Naive thymus-derived CD8-positive, alpha-beta T cell (primary cell): ENCODE measurements at regions not wholly inside any gene's neighbourhood (a gene's known extent, or its start where the extent isn't known, plus 50 kb on each side); places are given as distances from the start of the nearest gene placed in this dataset.

Experiments
- ATAC-seq, 2 donors: fragments of 150-1000 bp; cut with Tn5 transposase in 1 of 2; sonication (Bioruptor Pico), chemical (Tn5 transposase) in 1 of 2; 1 replicate in 1 of 2; 2 replicates in 1 of 2; pipeline ENCODE4 v1.10.0; 2021; ENCODE audit warnings: mild to moderate bottlenecking in 2 of 2, moderate library complexity in 2 of 2
- POLR2A ChIA-PET: fragments of 350-600 bp; sonication (Branson Sonifier 250); formaldehyde crosslinking; loops from one replicate; lab custom pipeline; 2021; ENCODE audit warnings: antibody characterized with exemption; lab: Charles Lee
- DNase-seq, 10 donors: peaks; one replicate each; pipeline versions ENCODE4 v3.0.0 to v3.0.0-alpha.2; 2020 to 2022
- H3K27ac Mint-ChIP-seq, 10 donors: one replicate each; pipeline ENCODE4 v1.8.0; 2020 to 2022; ENCODE audit warnings: mild to moderate bottlenecking in 10 of 10, mixed read lengths in 10 of 10, moderate library complexity in 4 of 10, inconsistent platforms in 1 of 10
- H3K27me3 Mint-ChIP-seq, 5 donors: one replicate each; pipeline ENCODE4 v1.8.0; 2021 to 2022; ENCODE audit warnings: mixed read lengths in 5 of 5
- H3K36me3 Mint-ChIP-seq, 3 donors: one replicate each; pipeline ENCODE4 v1.8.0; 2020 to 2022; ENCODE audit warnings: mixed read lengths in 3 of 3, mild to moderate bottlenecking in 2 of 3, inconsistent platforms in 1 of 3
- H3K4me1 Mint-ChIP-seq, 4 donors: one replicate each; pipeline ENCODE4 v1.8.0; 2021 to 2022; ENCODE audit warnings: mixed read lengths in 4 of 4
- H3K4me3 Mint-ChIP-seq, 10 donors: one replicate each; pipeline ENCODE4 v1.8.0; 2020 to 2022; ENCODE audit warnings: mild to moderate bottlenecking in 10 of 10, mixed read lengths in 10 of 10, moderate library complexity in 6 of 10, inconsistent platforms in 1 of 10
- H3K9me3 Mint-ChIP-seq, 9 donors: one replicate each; pipeline ENCODE4 v1.8.0; 2020 to 2022; ENCODE audit warnings: mixed read lengths in 9 of 9, mild to moderate bottlenecking in 3 of 9, inconsistent platforms in 1 of 9, moderate library complexity in 1 of 9

DNA sequence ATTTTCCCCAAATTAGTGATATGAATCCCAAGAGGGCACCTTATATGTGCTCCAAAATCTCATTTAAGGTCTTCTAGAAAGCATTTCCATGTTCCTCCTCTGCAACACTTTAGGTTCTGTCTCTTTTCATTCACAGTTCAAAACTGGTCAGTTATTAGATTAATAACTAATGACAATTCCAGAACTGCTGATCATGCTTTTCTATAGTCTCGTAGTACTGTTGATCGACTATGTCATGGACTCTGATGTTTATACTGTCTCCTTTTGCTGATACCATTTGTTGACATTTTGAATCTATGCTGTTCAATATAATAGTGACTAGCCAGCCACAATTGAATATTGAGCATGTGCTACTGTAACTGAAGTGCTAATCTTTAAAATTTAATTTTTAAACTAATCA, 728.3 kb downstream of the LRFN5 start:
- Mint-ChIP-seq H3K4me3 (no peak overlapping the region), H3K27ac (no peak overlapping the region), H3K36me3 (no peaks in the 10 kb centered on the region), H3K27me3 (no peaks in the 10 kb centered on the region), H3K4me1 (peaks cover 0 to 5% (median 0%) of the 10 kb centered on the region in 4 donors), H3K9me3 (peaks cover 0 to 7% (median 0%) of the 10 kb centered on the region in 9 donors)
- ATAC-seq: no peak
- DNase-seq: no peak
- POLR2A ChIA-PET: no interaction called here

DNA sequence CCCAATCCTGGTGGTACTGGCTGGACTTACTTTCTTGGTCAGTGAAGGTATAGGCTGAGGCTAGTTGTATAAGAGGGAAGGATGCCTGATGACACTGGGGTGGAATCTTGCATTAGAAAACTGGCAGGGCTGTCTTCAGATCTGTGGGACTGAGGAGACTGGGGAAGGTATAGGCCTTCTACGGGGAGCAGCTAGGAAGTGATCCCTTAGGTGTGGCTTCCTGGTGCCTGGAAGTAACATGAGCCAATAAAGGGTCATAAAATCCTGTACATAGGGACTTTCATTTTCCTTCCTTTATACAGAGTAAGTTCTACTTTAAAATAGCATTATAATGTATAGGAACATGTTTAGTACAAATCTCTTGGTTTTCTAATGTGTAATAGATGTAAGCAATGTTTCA, 716.8 kb downstream of the LRFN5 start:
- peaks cover 0 to 34% (median 8%) of the 10 kb centered on the region in 9 donors for H3K9me3 Mint-ChIP-seq
- DNase-seq (no peak), ATAC-seq (no peak)
- no peak overlapping the region for H3K27ac Mint-ChIP-seq
- POLR2A ChIA-PET: no interaction called here
- no peaks in the 10 kb centered on the region for H3K27me3 Mint-ChIP-seq
- H3K4me1 Mint-ChIP-seq: peaks cover 0 to 12% (median under 1%) of the 10 kb centered on the region in 4 donors
- no peaks in the 10 kb centered on the region for H3K36me3 Mint-ChIP-seq
- H3K4me3 Mint-ChIP-seq: no peak overlapping the region

DNA sequence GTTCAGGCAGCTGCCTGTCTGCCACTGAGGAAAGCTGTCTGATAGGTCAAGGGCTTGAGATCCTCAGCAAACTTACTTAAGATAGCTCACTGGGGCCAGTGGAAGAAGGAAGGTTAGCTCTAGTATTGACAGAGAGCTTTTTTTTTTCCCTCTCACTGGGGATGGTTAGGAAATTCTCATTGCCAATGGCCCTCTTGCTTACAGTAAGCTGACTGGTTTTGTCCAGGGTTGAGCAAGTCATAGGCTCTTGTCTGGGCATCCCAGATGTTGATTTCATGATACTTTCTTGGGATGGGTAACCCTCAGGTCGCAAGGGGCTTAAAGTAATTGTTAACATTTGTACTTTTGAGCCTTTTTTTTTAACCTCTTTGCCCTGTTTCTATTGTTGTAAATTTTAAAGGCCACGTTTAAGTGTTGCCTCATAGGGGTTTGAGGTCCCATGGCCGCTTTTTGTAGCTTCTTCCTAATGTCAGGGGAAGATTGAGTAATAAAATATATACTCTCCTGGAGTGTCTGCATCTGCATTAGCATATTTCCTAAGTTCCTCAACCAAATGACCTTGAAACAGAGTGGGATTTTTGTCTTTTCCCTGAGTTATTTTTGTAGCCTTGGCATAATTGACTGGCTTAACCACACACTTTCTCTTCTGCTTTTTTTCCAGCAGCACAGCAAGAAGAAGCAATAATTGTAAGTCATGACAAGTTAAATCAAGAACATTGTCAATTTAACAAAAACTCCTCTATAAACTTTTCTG, 716.0 kb downstream of the LRFN5 start:
- POLR2A ChIA-PET: no interaction called here
- peaks cover 0 to 12% (median under 1%) of the 10 kb centered on the region in 4 donors for H3K4me1 Mint-ChIP-seq
- ATAC-seq: no peak
- peaks cover 0 to 34% (median 8%) of the 10 kb centered on the region in 9 donors for H3K9me3 Mint-ChIP-seq
- no peaks in the 10 kb centered on the region for H3K36me3 Mint-ChIP-seq
- no peak overlapping the region for H3K27ac Mint-ChIP-seq
- no peak overlapping the region for H3K4me3 Mint-ChIP-seq
- H3K27me3 Mint-ChIP-seq: no peaks in the 10 kb centered on the region
- DNase-seq: no peak

DNA sequence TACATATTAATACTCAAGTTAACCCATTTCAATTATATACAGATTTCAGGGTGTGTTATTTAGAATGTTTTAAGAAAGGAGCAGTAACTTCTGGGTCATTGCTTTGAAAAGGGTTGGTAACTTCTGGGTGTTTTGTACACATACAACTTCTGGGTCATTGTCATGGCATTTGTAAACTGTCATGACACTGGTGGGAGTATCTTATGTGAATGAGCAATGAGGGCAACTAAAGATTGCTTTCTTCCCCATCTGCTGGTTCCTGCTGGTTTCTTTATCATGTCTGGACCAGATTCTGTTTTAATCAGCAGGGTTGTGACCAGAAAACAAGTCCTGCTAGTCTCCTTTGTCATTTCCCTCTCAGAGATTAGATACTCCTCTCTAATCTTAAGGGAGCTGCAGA, 713.3 kb downstream of the LRFN5 start:
- DNase-seq (no peak), ATAC-seq (no peak)
- Mint-ChIP-seq H3K4me1 (peaks cover 0 to 12% (median 0%) of the 10 kb centered on the region in 4 donors), H3K36me3 (no peaks in the 10 kb centered on the region), H3K27ac (no peak overlapping the region), H3K4me3 (no peak overlapping the region), H3K9me3 (peaks cover 0 to 22% (median 5%) of the 10 kb centered on the region in 9 donors), H3K27me3 (no peaks in the 10 kb centered on the region)
- POLR2A ChIA-PET: no interaction called here

DNA sequence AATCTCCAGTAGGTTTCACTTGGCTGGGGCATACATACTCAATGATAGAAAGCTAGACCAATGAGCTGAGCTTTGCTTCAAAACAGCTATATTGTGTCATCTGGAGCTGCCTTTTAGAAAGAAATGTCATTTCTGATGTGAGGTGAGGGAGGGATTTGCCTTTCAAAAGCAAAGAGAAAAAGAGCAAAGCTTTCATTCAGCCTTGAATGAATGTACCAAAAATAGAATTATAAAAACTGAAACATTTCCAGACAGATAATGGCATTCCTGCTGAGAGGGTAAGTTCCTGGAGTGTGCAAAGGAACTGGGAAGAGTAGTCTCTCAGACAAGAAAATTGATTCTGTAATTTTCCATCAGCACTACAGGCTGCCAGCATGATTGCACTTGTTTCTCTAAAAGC, 710.0 kb downstream of the LRFN5 start:
- H3K4me1 Mint-ChIP-seq: no peaks in the 10 kb centered on the region
- H3K27ac Mint-ChIP-seq: no peak overlapping the region
- no peak overlapping the region for H3K4me3 Mint-ChIP-seq
- no peaks in the 10 kb centered on the region for H3K36me3 Mint-ChIP-seq
- H3K27me3 Mint-ChIP-seq: no peaks in the 10 kb centered on the region
- H3K9me3 Mint-ChIP-seq: peaks cover 0 to 21% (median 7%) of the 10 kb centered on the region in 9 donors
- ATAC-seq (no peak), DNase-seq (no peak)
- POLR2A ChIA-PET: no interaction called here

DNA sequence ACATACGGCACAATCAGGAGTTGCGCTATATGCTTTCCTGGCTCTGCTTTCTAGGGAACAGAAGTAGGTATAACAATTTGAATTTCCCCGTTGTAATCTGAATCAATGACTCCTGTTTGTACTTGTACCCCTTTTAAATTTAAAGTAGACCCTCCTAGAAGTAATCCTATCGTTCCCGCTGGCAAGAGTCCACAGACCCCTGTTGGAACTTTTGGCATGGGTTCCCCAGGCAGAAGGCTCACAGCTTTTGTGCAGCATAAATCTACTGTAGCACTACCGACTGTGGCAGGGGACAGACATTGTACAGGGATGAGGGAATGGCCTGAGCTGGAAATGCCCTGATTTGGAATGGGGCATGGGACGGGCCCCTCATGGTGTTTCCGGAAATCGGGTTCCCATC, 705.2 kb downstream of the LRFN5 start:
- Mint-ChIP-seq H3K9me3 (peaks cover 5 to 61% (median 28%) of the 10 kb centered on the region in 9 donors), H3K27me3 (no peaks in the 10 kb centered on the region), H3K27ac (no peak overlapping the region), H3K36me3 (peaks cover 0 to 11% (median 0%) of the 10 kb centered on the region in 3 donors), H3K4me1 (no peaks in the 10 kb centered on the region), H3K4me3 (no peak overlapping the region)
- ATAC-seq: no peak
- no peak for DNase-seq
- POLR2A ChIA-PET: no interaction called here

DNA sequence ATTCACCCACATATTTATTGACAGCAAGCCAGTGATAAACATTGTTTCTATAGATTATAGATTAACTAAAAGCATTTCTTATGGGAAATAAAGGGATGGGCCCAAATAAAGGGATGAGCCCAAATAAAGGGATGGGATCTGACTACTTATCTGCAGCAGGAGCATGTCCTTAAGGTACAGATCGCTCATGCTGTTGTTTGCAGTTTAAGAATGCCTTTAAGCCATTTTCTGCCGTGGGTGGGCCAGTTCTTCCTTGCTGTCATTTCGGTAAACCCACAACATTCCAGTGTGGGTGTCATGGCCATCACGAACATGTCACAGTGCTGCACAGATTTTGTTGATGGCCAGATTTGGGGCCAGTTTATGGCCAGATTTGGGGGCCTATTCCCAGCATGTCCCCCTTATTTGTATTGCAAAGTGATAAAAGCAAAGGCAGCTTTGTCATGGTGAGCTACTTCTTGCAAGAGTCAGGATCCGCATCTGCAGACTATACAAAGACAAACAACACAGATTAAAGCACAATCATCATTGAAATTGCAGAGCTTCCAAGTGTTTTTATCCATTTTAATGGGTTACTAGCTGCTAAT, 700.7 kb downstream of the LRFN5 start:
- peaks cover 0 to 13% (median 0%) of the 10 kb centered on the region in 3 donors for H3K36me3 Mint-ChIP-seq
- POLR2A ChIA-PET: no interaction called here
- H3K4me3 Mint-ChIP-seq: no peak overlapping the region
- ATAC-seq: no peak
- peaks cover 11 to 67% (median 32%) of the 10 kb centered on the region in 9 donors for H3K9me3 Mint-ChIP-seq
- H3K27me3 Mint-ChIP-seq: no peaks in the 10 kb centered on the region
- no peak overlapping the region for H3K27ac Mint-ChIP-seq
- H3K4me1 Mint-ChIP-seq: no peaks in the 10 kb centered on the region
- no peak for DNase-seq

DNA sequence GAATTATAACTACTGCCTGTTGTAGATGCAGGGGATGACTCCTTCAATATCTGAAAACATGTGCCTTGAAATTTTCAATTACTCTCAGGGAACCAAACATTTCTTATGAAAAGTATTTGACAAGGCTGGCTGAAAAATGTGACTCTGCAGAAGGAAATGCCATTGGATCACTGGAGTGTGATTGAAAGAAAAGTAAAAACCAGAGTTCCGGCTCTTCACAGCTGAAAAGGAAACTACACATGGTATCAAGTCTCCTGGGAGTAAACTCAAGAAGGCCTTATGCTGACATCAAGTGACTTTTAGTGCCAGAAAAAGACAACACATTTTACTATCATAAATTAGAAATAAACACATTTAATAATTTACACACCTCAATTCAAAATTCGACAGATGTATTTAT, 693.0 kb downstream of the LRFN5 start:
- H3K27ac Mint-ChIP-seq: no peak overlapping the region

DNA sequence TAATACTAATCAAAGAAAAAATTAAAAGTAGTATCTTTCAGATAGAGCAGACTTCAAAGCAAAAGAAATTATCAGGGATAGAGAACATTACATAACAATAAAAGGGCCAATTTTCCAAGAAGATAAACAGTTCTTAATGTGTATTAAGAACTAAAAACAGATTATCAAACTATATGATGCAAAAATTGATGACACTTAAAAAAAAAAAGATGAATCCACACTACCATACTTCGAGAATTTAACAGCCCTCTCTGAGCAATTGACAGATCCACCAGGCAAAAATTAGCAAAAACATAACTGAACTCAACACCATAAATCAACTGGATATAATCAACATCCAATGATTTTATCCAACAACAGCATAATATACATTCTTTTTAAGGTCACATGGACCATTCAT, 686.5 kb downstream of the LRFN5 start:
- Mint-ChIP-seq H3K9me3 (peaks cover 4 to 28% (median 13%) of the 10 kb centered on the region in 9 donors), H3K36me3 (peaks cover 0 to 9% (median 1%) of the 10 kb centered on the region in 3 donors), H3K27ac (no peak overlapping the region), H3K27me3 (no peaks in the 10 kb centered on the region), H3K4me3 (no peak overlapping the region), H3K4me1 (no peaks in the 10 kb centered on the region)
- POLR2A ChIA-PET: no interaction called here
- ATAC-seq (no peak), DNase-seq (no peak)

More for the DNA sequence above, 693.0 kb downstream of the LRFN5 start:
- Mint-ChIP-seq H3K27me3 (no peaks in the 10 kb centered on the region), H3K4me3 (no peak overlapping the region), H3K4me1 (peaks cover 0 to 2% (median 0%) of the 10 kb centered on the region in 4 donors), H3K36me3 (peaks cover 0 to 4% (median 1%) of the 10 kb centered on the region in 3 donors), H3K9me3 (peaks cover 0 to 21% (median 7%) of the 10 kb centered on the region in 9 donors)
- POLR2A ChIA-PET: no interaction called here
- no peak for ATAC-seq
- DNase-seq: no peak

DNA sequence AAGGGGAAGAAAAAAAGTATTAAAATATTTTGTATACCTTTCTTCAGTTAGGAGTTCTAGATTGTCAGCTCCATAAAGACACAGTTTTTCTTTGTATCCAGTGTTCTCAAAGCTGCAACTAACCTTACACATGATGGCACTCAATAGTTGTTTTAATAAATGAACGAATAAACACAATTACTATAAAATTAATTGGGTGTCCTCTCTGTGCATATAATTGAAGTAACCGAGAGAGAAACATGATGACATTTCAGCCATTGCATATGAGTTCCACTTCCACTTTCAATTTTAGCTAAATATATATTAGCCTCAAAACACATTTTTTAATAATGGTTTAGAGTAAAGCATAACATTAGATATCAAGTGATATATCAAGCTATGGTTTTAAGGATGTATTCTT, 671.2 kb downstream of the LRFN5 start:
- H3K4me1 Mint-ChIP-seq: no peaks in the 10 kb centered on the region
- DNase-seq (no peak), ATAC-seq (no peak)
- H3K9me3 Mint-ChIP-seq: peaks cover 0 to 51% (median 14%) of the 10 kb centered on the region in 9 donors
- POLR2A ChIA-PET: no interaction called here
- no peaks in the 10 kb centered on the region for H3K36me3 Mint-ChIP-seq
- H3K4me3 Mint-ChIP-seq: no peak overlapping the region
- no peaks in the 10 kb centered on the region for H3K27me3 Mint-ChIP-seq
- H3K27ac Mint-ChIP-seq: no peak overlapping the region

DNA sequence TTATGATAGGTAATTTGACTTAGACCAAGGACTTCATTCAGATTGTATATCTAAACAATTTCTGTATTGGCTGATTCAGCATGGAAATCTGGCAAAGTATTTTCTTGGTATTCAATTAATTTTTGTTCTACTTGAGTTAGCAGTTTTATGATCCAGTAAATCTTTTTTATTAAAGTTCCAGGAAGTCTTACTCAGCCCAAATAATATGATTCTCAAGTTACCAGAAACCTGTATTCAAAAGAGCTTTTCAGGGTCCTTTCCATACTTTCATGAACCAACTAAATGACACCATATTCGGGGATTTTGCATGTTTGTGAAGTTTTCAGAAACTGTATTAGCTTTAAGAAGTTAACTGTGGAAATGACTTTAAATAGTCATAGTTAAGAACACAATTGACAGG, 662.6 kb downstream of the LRFN5 start:
- Mint-ChIP-seq H3K36me3 (peaks cover 0 to 9% (median 3%) of the 10 kb centered on the region in 3 donors), H3K27me3 (no peaks in the 10 kb centered on the region), H3K27ac (no peak overlapping the region), H3K4me1 (no peaks in the 10 kb centered on the region), H3K4me3 (no peak overlapping the region), H3K9me3 (peaks cover 4 to 23% (median 21%) of the 10 kb centered on the region in 9 donors)
- DNase-seq (no peak), ATAC-seq (no peak)
- POLR2A ChIA-PET: no interaction called here

DNA sequence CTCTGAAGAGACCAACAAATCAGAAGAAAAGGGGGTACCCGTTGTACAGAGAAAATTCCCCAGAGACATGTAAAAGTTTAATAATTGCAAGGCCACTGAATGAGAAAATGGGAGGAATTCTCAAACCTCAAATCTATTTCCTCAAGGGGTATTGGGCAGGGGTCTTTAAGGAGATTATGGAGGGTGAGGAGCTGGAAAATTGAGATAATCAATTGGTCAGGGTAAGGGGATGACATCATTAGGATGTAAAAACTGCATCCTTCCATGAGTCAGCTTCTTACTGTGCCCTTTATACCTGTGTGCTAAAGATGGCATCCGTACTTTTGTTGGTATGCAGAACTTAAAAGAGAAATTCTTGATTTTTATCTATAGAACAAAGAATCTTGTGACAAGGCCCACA, 641.5 kb downstream of the LRFN5 start:
- peaks cover 4 to 34% (median 10%) of the 10 kb centered on the region in 9 donors for H3K9me3 Mint-ChIP-seq
- no peaks in the 10 kb centered on the region for H3K27me3 Mint-ChIP-seq
- H3K36me3 Mint-ChIP-seq: no peaks in the 10 kb centered on the region
- no peak for ATAC-seq
- H3K27ac Mint-ChIP-seq: no peak overlapping the region
- H3K4me1 Mint-ChIP-seq: no peaks in the 10 kb centered on the region
- H3K4me3 Mint-ChIP-seq: no peak overlapping the region
- POLR2A ChIA-PET: no interaction called here
- no peak for DNase-seq

DNA sequence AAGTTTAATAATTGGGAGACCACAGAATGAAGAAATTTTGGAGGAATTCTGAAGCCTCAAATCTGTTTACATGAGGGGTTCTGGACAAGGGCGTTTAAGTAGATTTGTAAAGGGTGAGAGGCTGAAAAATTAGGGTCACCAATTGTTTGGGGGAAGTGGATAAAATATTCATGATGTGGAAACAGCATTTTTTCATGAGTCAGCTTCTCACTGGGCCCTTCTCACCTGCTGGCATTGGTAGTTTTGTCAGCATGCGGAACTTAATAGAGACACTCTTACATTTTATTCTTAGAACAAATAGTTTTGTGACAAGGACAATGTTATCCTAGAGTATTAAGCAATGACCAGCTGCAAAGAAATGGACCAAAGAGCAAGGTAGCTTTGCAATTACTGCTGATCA, 634.4 kb downstream of the LRFN5 start:
- H3K27ac Mint-ChIP-seq: no peak overlapping the region

More for the DNA sequence above, 634.4 kb downstream of the LRFN5 start:
- H3K4me3 Mint-ChIP-seq: no peak overlapping the region
- no peaks in the 10 kb centered on the region for H3K4me1 Mint-ChIP-seq
- ATAC-seq: no peak
- H3K27me3 Mint-ChIP-seq: no peaks in the 10 kb centered on the region
- POLR2A ChIA-PET: no interaction called here
- no peaks in the 10 kb centered on the region for H3K36me3 Mint-ChIP-seq
- peaks cover 4 to 37% (median 14%) of the 10 kb centered on the region in 9 donors for H3K9me3 Mint-ChIP-seq
- DNase-seq: no peak
